ENCODE measurements at regions not wholly inside any gene's neighbourhood (a gene's known extent, or its start where the extent isn't known, plus 50 kb on each side); places are given as distances from the start of the nearest gene placed in this dataset.

DNA sequence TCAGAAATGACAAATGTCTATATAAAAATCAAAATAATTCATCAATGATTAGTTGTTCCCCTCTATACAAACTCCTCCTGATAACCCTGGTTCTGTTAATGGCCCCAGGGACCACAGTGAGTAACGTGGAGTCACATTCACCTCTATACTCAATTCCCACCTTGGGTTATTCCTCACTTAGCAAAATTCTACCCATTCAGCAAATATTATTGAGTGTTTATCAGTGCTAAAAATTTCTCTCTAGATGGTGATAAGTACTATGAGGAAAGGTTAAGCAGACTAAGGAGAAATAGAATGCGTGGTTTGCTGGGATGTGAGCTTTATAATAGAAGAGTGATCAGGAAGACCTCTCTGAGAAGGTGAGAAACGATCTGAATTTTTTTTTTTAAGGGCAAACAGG is 1124.5 kb downstream of the BCL11A start:
- intact Hi-C loops (cut with DNase I; ENCODE audit: low total_unique reads) = no loop called here
- TF ChIP-seq, protein P1, sequence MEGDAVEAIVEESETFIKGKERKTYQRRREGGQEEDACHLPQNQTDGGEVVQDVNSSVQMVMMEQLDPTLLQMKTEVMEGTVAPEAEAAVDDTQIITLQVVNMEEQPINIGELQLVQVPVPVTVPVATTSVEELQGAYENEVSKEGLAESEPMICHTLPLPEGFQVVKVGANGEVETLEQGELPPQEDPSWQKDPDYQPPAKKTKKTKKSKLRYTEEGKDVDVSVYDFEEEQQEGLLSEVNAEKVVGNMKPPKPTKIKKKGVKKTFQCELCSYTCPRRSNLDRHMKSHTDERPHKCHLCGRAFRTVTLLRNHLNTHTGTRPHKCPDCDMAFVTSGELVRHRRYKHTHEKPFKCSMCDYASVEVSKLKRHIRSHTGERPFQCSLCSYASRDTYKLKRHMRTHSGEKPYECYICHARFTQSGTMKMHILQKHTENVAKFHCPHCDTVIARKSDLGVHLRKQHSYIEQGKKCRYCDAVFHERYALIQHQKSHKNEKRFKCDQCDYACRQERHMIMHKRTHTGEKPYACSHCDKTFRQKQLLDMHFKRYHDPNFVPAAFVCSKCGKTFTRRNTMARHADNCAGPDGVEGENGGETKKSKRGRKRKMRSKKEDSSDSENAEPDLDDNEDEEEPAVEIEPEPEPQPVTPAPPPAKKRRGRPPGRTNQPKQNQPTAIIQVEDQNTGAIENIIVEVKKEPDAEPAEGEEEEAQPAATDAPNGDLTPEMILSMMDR (IDR thresholded peaks at IDR 0.05) = no peak
- no peak for TF ChIP-seq POLR2A (IDR thresholded peaks at IDR 0.05)
- Histone ChIP-seq H3K4me1 (no peaks in the 10 kb centered on the region), H3K27ac (no peak overlapping the region), H3K27me3 (no peaks in the 10 kb centered on the region), H3K9me3 (no peaks in the 10 kb centered on the region), H3K36me3 (no peaks in the 10 kb centered on the region), H3K4me3 (no peak overlapping the region)
- DNase-seq = no peak

DNA sequence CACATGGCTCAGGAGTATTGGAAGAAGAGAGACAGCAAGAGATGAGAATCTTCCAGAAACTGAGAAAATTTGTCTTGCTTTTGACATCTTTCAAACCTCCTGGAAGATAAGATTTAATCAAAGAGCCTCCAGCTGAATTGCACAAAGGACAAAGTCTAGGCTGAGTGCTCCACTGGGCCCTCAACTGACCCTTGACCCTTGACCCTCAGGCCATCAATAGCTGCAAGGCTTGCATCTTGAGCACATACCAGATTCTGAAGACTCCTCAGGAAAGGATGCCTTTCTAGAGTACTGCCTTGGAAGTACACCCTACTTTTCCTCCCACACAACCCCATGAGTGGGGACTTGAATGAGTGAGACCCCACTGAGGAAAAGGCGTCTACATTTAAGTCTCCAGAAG is 1125.5 kb downstream of the BCL11A start:
- Histone ChIP-seq H3K4me1 (no peaks in the 10 kb centered on the region), H3K27ac (no peak overlapping the region), H3K27me3 (no peaks in the 10 kb centered on the region), H3K4me3 (no peak overlapping the region), H3K36me3 (no peaks in the 10 kb centered on the region), H3K9me3 (no peaks in the 10 kb centered on the region)
- intact Hi-C loops (cut with DNase I; ENCODE audit: low total_unique reads) = no loop called here
- no peak for TF ChIP-seq POLR2A (IDR thresholded peaks at IDR 0.05)
- TF ChIP-seq, protein P1 (IDR thresholded peaks at IDR 0.05) = no peak
- no peak for DNase-seq

DNA sequence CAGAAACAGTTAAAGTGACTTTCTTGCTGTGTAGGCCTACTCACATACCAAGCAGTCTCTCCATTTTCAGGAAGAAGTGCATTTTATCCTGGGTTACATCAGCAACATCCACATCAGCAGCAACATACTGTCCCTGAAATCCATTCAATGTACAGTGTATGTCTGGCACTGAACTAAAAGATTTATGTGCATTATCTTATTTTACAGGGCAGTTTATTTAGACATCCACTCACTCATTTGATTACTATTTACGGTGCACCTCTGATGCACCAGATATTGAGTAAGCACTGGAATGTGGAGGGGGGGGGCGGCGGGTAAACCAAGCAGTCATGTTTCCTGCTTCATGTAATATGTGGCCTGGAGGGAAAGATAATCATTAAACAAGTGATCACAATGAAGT is 1128.2 kb downstream of the BCL11A start:
- H3K27ac ChIP-seq = no peak overlapping the region
- H3K4me1 ChIP-seq = no peaks in the 10 kb centered on the region
- H3K4me3 ChIP-seq = no peak overlapping the region
- H3K36me3 ChIP-seq = no peaks in the 10 kb centered on the region
- DNase-seq = no peak
- intact Hi-C loops (cut with DNase I; ENCODE audit: low total_unique reads) = no loop called here
- no peaks in the 10 kb centered on the region for H3K9me3 ChIP-seq
- TF ChIP-seq POLR2A (IDR thresholded peaks at IDR 0.05) = no peak
- TF ChIP-seq, protein P1 (IDR thresholded peaks at IDR 0.05) = no peak
- H3K27me3 ChIP-seq = no peaks in the 10 kb centered on the region

DNA sequence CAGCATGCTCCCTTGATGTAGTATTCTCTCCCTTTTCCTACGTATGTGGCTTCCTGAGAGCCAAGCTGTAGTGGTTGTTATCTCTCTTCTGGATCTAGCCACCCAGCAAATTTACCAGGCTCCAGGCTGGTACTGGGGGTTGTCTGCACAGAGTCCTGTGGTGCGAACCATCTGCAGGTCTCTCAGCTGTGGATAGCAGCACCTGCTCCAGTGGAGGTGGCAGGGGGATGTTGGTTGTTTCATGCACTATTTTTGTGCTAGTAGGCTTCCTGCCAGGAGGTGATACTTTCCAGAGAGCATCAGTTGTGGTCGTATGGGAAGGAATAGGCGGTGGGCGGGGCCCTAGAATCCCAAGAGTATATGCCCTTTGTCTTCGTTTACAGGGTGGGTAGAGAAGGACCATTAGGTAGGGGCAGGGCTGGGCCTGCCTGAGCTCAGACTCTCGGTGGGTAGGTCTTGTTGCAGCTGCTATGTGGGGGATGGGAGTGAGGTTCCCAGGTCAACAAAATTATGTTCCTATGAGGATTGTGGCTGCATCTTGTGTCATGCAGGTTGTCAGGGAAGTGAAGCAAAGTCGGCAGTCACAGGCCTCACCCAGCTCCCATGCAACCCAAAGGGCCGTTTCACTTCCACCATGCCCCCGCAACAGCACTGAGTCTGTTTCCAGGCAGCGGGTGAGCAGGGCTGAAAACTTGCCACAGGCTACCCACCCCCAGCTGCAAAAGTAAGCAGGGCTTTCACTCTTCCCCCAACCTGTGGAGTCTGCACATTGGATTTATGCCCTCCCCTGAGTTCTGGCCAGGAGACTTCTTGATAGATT is 1139.5 kb downstream of the BCL11A start:
- no peak for DNase-seq
- Histone ChIP-seq H3K4me1 (no peaks in the 10 kb centered on the region), H3K27ac (no peak overlapping the region), H3K9me3 (peaks cover 0 to 3% of the 10 kb centered on the region in 2 donors), H3K36me3 (no peaks in the 10 kb centered on the region), H3K4me3 (no peak overlapping the region), H3K27me3 (no peaks in the 10 kb centered on the region)
- TF ChIP-seq POLR2A (IDR thresholded peaks at IDR 0.05) = no peak
- TF ChIP-seq, protein P1 (IDR thresholded peaks at IDR 0.05) = no peak
- intact Hi-C loops (cut with DNase I; ENCODE audit: low total_unique reads) = no loop called here

DNA sequence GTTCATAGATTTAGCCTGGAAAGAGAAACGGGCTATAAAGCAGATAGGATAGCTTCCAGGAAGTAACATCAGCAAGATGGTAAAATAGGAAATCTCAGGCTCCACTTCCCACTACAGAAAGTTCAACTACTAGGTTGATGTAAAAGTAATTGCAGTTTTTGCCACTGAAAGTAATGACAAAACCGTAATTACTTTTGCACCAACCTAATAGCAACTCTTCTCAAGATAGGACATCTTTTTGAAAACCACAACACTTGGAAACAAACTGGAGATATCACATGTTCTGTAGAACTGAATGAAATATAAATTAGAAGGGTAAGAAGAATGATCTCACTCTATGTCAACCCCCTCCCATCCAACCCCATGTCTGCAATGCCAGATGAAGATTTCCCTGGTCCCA is 1154.3 kb downstream of the BCL11A start:
- no peak overlapping the region for H3K4me3 ChIP-seq
- H3K27ac ChIP-seq = no peak overlapping the region
- intact Hi-C loops (cut with DNase I; ENCODE audit: low total_unique reads) = no loop called here
- H3K36me3 ChIP-seq = no peaks in the 10 kb centered on the region
- no peaks in the 10 kb centered on the region for H3K4me1 ChIP-seq
- no peak for DNase-seq
- H3K27me3 ChIP-seq = no peaks in the 10 kb centered on the region
- H3K9me3 ChIP-seq = no peaks in the 10 kb centered on the region
- no peak for TF ChIP-seq POLR2A (IDR thresholded peaks at IDR 0.05)
- TF ChIP-seq, protein P1 (IDR thresholded peaks at IDR 0.05) = no peak
